NB4 (cell line): ENCODE measurements at regions not wholly inside any gene's neighbourhood (a gene's known extent, or its start where the extent isn't known, plus 50 kb on each side); places are given as distances from the start of the nearest gene placed in this dataset.

Experiments used
- MYC ChIP-seq: IDR thresholded peaks from 2 replicates; pipeline ENCODE4 v1.6.1; 2011; ENCODE audit warnings: low read depth, low read length
- POLR2A ChIP-seq: IDR thresholded peaks from 2 replicates; pipeline ENCODE4 v1.6.1; 2011; ENCODE audit warnings: mild to moderate bottlenecking; ENCODE audit not compliant: insufficient read length; ENCODE audit errors: extremely low read depth
- TF ChIP-seq, protein P1 (sequence below): IDR thresholded peaks from one replicate; pipeline ENCODE4 v1.5.1; 2012; ENCODE audit warnings: low read depth, low read length
- TF ChIP-seq, protein P2 (sequence below): IDR thresholded peaks from 2 replicates; pipeline ENCODE4 v1.6.1; 2011; ENCODE audit warnings: low read depth, low read length

DNA sequence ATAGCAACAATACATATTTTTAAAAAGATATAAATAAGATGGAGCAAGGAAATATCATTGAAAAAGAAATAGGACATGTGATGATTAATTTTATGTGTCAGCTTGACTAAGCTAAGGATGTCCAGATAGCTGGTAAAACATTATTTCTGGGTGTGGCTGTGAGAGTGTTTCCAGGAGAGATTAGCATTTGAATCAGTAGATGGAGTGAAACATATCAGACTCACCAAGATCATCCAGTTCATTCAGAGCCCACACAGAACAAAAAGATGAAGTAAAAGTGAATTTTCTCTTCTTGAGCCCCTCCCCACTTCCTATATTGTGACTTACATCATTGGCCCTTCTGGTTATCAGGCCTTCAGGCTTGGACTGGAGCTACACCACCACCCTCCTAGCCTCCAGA is 61.6 kb upstream of the TUSC7 start:
- TF ChIP-seq, protein P1, sequence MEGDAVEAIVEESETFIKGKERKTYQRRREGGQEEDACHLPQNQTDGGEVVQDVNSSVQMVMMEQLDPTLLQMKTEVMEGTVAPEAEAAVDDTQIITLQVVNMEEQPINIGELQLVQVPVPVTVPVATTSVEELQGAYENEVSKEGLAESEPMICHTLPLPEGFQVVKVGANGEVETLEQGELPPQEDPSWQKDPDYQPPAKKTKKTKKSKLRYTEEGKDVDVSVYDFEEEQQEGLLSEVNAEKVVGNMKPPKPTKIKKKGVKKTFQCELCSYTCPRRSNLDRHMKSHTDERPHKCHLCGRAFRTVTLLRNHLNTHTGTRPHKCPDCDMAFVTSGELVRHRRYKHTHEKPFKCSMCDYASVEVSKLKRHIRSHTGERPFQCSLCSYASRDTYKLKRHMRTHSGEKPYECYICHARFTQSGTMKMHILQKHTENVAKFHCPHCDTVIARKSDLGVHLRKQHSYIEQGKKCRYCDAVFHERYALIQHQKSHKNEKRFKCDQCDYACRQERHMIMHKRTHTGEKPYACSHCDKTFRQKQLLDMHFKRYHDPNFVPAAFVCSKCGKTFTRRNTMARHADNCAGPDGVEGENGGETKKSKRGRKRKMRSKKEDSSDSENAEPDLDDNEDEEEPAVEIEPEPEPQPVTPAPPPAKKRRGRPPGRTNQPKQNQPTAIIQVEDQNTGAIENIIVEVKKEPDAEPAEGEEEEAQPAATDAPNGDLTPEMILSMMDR = no peak
- TF ChIP-seq POLR2A (no peak), MYC (no peak)
- TF ChIP-seq, protein P2, sequence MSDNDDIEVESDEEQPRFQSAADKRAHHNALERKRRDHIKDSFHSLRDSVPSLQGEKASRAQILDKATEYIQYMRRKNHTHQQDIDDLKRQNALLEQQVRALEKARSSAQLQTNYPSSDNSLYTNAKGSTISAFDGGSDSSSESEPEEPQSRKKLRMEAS = no peak
